ENCODE measurements at regions not wholly inside any gene's neighbourhood (a gene's known extent, or its start where the extent isn't known, plus 50 kb on each side); places are given as distances from the start of the nearest gene placed in this dataset.

GRCh38 chr3:164486150-164486549, 592.1 kb downstream of the SI start:
- H4K20me1 ChIP-seq (replicated peaks; ENCODE audit: control insufficient read depth, extremely low read depth, insufficient read depth, low read length) = no peaks in the 10 kb centered on the region
- H3K9me3 ChIP-seq (replicated peaks; ENCODE audit: control insufficient read depth, insufficient read depth, low read length) = no peaks in the 10 kb centered on the region
- H3K4me2 ChIP-seq (ENCODE audit: insufficient read depth, low read length) = no peak overlapping the region
- H3K27ac ChIP-seq (ENCODE audit: insufficient read depth, low read depth, low read length) = no peak overlapping the region
- H3K27me3 ChIP-seq (ENCODE audit: control insufficient read depth in 2 of 2, insufficient read depth in 2 of 2, low read length in 2 of 2) = no peaks in the 10 kb centered on the region
- dilution Hi-C loops (cut with MboI; ENCODE audit: extremely low pct_ligation_motif_present, low sequenced_read_pairs) = no loop called here
- CTCF ChIA-PET = interaction anchor here (1.0 kb wide), 1 partner anchor 11 kb away, joined by 3 read pairs; no protein-coding TSS in a partner anchor
- H3K9me1 ChIP-seq (replicated peaks; ENCODE audit: control insufficient read depth, extremely low read depth, insufficient read depth, low read length) = no peaks in the 10 kb centered on the region
- no peak overlapping the region for H2AFZ ChIP-seq (ENCODE audit: low read depth, low read length)
- no peak overlapping the region for H3K4me3 ChIP-seq (replicated peaks in 1 of 3; ENCODE audit: insufficient read depth in 1 of 3, low read depth in 1 of 3, low read length in 3 of 3)
- POLR2A ChIA-PET = no interaction called here
- intact Hi-C loops (cut with micrococcal nuclease) = no loop called here
- no peak for DNase-seq (ENCODE audit: low read depth, low spot score)
- no TSS peak for BruUV-seq (replicated peaks)
- no peaks in the 10 kb centered on the region for H3K79me2 ChIP-seq (ENCODE audit: control insufficient read depth, insufficient read depth, low read length)
- TF ChIP-seq, protein P1, sequence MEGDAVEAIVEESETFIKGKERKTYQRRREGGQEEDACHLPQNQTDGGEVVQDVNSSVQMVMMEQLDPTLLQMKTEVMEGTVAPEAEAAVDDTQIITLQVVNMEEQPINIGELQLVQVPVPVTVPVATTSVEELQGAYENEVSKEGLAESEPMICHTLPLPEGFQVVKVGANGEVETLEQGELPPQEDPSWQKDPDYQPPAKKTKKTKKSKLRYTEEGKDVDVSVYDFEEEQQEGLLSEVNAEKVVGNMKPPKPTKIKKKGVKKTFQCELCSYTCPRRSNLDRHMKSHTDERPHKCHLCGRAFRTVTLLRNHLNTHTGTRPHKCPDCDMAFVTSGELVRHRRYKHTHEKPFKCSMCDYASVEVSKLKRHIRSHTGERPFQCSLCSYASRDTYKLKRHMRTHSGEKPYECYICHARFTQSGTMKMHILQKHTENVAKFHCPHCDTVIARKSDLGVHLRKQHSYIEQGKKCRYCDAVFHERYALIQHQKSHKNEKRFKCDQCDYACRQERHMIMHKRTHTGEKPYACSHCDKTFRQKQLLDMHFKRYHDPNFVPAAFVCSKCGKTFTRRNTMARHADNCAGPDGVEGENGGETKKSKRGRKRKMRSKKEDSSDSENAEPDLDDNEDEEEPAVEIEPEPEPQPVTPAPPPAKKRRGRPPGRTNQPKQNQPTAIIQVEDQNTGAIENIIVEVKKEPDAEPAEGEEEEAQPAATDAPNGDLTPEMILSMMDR (IDR thresholded peaks at IDR 0.05; ENCODE audit: extremely low read depth in 1 of 2, insufficient read depth in 1 of 2, low read depth in 1 of 2, low read length in 2 of 2) = no peak
- no peak for TF ChIP-seq MYC (IDR thresholded peaks at IDR 0.05; ENCODE audit: low read depth, low read length)
- TF ChIP-seq JUN (IDR thresholded peaks at IDR 0.05; ENCODE audit: borderline replicate concordance, insufficient read depth, insufficient read length, low read depth) = no peak
- no peak for TF ChIP-seq POLR2A (IDR thresholded peaks at IDR 0.05; ENCODE audit: low read depth, low read length)
- TF ChIP-seq FOS (IDR thresholded peaks at IDR 0.05; ENCODE audit: borderline replicate concordance, insufficient read depth, low read length) = no peak
- no peak for TF ChIP-seq GATA2 (IDR thresholded peaks at IDR 0.05; ENCODE audit: insufficient read depth, insufficient read length, low read depth, low read length)
- no peak for FAIRE-seq
- H3K36me3 ChIP-seq (ENCODE audit: control insufficient read depth in 2 of 2, extremely low read depth in 1 of 2, insufficient read depth in 2 of 2, low read length in 2 of 2) = no peaks in the 10 kb centered on the region
- H3K9ac ChIP-seq (replicated peaks; ENCODE audit: extremely low read depth, insufficient read depth, low read length) = no peak overlapping the region
- no peaks in the 10 kb centered on the region for H3K4me1 ChIP-seq (ENCODE audit: control insufficient read depth, extremely low read depth, insufficient read depth, low read length)

DNA sequence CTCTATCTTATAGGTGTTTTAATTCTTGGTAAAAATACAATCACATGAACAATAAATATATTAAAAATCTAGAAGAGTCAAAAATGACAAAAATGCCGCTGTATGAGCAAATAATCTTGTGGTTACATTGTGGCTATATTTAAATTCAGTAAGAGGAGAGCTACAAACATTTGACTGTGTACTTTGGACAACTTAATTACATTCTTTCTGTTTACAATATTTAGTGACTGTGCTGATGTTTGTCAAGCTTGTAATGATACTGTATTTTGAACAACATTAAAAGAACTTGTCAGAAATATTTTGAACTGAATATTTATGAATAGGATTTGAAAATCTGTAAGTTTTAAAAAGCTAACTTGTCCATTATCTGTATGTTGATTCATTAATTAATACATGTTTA, 598.3 kb downstream of the SI start:
- FAIRE-seq (no peak), DNase-seq (ENCODE audit: low read depth, low spot score) (no peak)
- H3K4me3 ChIP-seq (replicated peaks in 1 of 3; ENCODE audit: insufficient read depth in 1 of 3, low read depth in 1 of 3, low read length in 3 of 3) = no peak overlapping the region
- peaks cover 4% of the 10 kb centered on the region for H3K9me3 ChIP-seq (replicated peaks; ENCODE audit: control insufficient read depth, insufficient read depth, low read length)
- TF ChIP-seq, protein P2, sequence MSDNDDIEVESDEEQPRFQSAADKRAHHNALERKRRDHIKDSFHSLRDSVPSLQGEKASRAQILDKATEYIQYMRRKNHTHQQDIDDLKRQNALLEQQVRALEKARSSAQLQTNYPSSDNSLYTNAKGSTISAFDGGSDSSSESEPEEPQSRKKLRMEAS (IDR thresholded peaks at IDR 0.05; ENCODE audit: insufficient read depth, insufficient read length) = no peak
- no peak for TF ChIP-seq FOS (IDR thresholded peaks at IDR 0.05; ENCODE audit: borderline replicate concordance, insufficient read depth, low read length)
- no peak for TF ChIP-seq MYC (IDR thresholded peaks at IDR 0.05; ENCODE audit: low read depth, low read length)
- no peak for TF ChIP-seq GATA2 (IDR thresholded peaks at IDR 0.05; ENCODE audit: insufficient read depth, insufficient read length, low read depth, low read length)
- no peak for TF ChIP-seq JUN (IDR thresholded peaks at IDR 0.05; ENCODE audit: borderline replicate concordance, insufficient read depth, insufficient read length, low read depth)
- no peak for TF ChIP-seq EZH2 (IDR thresholded peaks at IDR 0.05; ENCODE audit: borderline replicate concordance, low read depth, low read length, severe bottlenecking)
- TF ChIP-seq POLR2AphosphoS5 (IDR thresholded peaks at IDR 0.05; ENCODE audit: insufficient read depth, low read depth, low read length) = no peak
- TF ChIP-seq POLR2A (IDR thresholded peaks at IDR 0.05; ENCODE audit: low read depth, low read length) = no peak
- TF ChIP-seq, protein P1 (IDR thresholded peaks at IDR 0.05; ENCODE audit: extremely low read depth in 1 of 2, insufficient read depth in 1 of 2, low read depth in 1 of 2, low read length in 2 of 2) = no peak
- no peaks in the 10 kb centered on the region for H3K4me1 ChIP-seq (ENCODE audit: control insufficient read depth, extremely low read depth, insufficient read depth, low read length)
- no peaks in the 10 kb centered on the region for H3K79me2 ChIP-seq (ENCODE audit: control insufficient read depth, insufficient read depth, low read length)
- no peak overlapping the region for H3K27ac ChIP-seq (ENCODE audit: insufficient read depth, low read depth, low read length)
- no peak overlapping the region for H3K9ac ChIP-seq (replicated peaks; ENCODE audit: extremely low read depth, insufficient read depth, low read length)
- no peak overlapping the region for H3K4me2 ChIP-seq (ENCODE audit: insufficient read depth, low read length)
- CTCF ChIA-PET = no interaction called here
- H4K20me1 ChIP-seq (replicated peaks; ENCODE audit: control insufficient read depth, extremely low read depth, insufficient read depth, low read length) = no peaks in the 10 kb centered on the region
- POLR2A ChIA-PET = no interaction called here
- intact Hi-C loops (cut with micrococcal nuclease) = no loop called here
- BruUV-seq (replicated peaks) = no TSS peak
- H3K27me3 ChIP-seq (ENCODE audit: control insufficient read depth in 2 of 2, insufficient read depth in 2 of 2, low read length in 2 of 2) = no peaks in the 10 kb centered on the region
- dilution Hi-C loops (cut with MboI; ENCODE audit: extremely low pct_ligation_motif_present, low sequenced_read_pairs) = no loop called here
- no peak overlapping the region for H2AFZ ChIP-seq (ENCODE audit: low read depth, low read length)
- H3K9me1 ChIP-seq (replicated peaks; ENCODE audit: control insufficient read depth, extremely low read depth, insufficient read depth, low read length) = no peaks in the 10 kb centered on the region
- H3K36me3 ChIP-seq (ENCODE audit: control insufficient read depth in 2 of 2, extremely low read depth in 1 of 2, insufficient read depth in 2 of 2, low read length in 2 of 2) = no peaks in the 10 kb centered on the region

Data from endothelial cell of umbilical vein (primary cell).